Body of pancreas (tissue), 4 donors: ENCODE measurements at regions not wholly inside any gene's neighbourhood (a gene's known extent, or its start where the extent isn't known, plus 50 kb on each side); places are given as distances from the start of the nearest gene placed in this dataset.
A peak's percentile ranks its signal among the peaks of the same experiment; 100 is the strongest.

Experiments used
- ATAC-seq: fragments of 150-250 bp; one replicate; pipeline ENCODE4 v1.9.1; 2016
- DNase-seq, 4 donors: peaks; one replicate each; pipeline ENCODE4 v3.0.0-alpha.2; 2019
- H3K27ac ChIP-seq, 4 donors: fragments of 200-600 bp; sonication (generic); 1 replicate in 3 of 4; 2 replicates in 1 of 4; pipeline versions ENCODE4 v1.5.1 to v1.6.1; 2016 to 2019; ENCODE audit warnings: mild to moderate bottlenecking in 1 of 4, mixed read lengths in 1 of 4, moderate library complexity in 1 of 4
- H3K27me3 ChIP-seq, 2 donors: fragments of 200-600 bp; sonication (generic); one replicate each; pipeline ENCODE4 v1.6.0; 2016; ENCODE audit warnings: mild to moderate bottlenecking in 1 of 2
- H3K36me3 ChIP-seq, 2 donors: fragments of 200-600 bp; sonication (generic); replicated peaks in 1 of 2; 2 replicates each; pipeline ENCODE4 v1.5.1; 2016; ENCODE audit warnings: low read depth in 2 of 2; ENCODE audit not compliant: insufficient read depth in 1 of 2
- H3K4me1 ChIP-seq: fragments of 200-600 bp; sonication (generic); one replicate; pipeline ENCODE4 v1.6.0; 2016
- H3K4me3 ChIP-seq, 2 donors: fragments of 200-600 bp; sonication (generic); 1 replicate in 1 of 2; 2 replicates in 1 of 2; pipeline ENCODE4 v1.5.1; 2016 to 2019
- H3K9me3 ChIP-seq, 3 donors: fragments of 200-600 bp; sonication (generic); 1 replicate in 2 of 3; 2 replicates in 1 of 3; pipeline ENCODE4 v1.5.1; 2016
- CTCF ChIP-seq, 7 experiments: fragments of 450-650 bp in 4 of 7; fragments of 200-600 bp in 3 of 7; sonication (generic) in 3 of 7; IDR thresholded peaks; one replicate each; pipeline ENCODE4 v1.5.1; 2016 to 2019; ENCODE audit warnings: antibody characterized with exemption in 7 of 7
- POLR2A ChIP-seq, 3 donors: fragments of 450-650 bp; IDR thresholded peaks; one replicate each; pipeline ENCODE4 v1.6.1; 2016; ENCODE audit warnings: antibody characterized with exemption in 3 of 3, mild to moderate bottlenecking in 2 of 3
- WGBS, 2 donors: methylation state at CpG; one replicate each; pipeline ENCODE4 v1.1.5; 2017; 5-methylcytosine and 5-hydroxymethylcytosine counted together
- intact Hi-C: fragments of 100-400 bp; cut with DNase I; formaldehyde crosslinking; loops from one replicate; pipeline ENCODE4 v1.15.1; 2023

DNA sequence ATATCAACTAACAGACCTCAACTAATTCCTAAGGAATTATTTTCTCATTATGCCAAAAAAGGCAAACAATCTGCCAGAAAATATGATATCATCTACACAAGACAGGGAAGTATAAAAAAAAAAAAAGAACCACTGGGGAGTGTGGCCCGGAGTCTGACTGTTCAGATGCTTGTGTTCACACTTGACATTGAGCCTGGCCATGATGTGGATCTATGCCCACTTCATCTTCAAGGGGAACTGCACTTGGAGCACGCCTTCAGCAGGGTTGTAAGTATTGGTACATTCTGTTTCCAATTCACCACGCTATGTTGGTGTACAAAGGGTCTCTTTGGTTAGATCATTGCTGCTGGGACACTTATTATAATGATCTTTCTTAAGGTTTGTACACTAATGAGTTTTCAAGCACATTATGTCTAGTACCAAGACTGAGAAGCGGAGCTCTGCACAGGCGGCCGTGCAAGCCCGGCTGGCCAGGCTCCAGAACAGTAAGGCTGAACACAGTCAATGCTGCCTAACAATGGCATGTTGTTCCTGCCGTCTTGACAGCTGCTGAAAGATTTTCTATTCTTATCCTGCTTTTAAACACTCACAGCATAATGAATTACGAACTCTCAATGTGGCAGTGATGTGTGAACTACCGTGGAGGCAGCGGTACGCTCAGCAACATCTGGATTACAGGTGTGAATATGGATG is 788.4 kb upstream of the SOX11 start:
- H3K4me3 ChIP-seq = no peak overlapping the region
- no peaks in the 10 kb centered on the region for H3K9me3 ChIP-seq
- H3K4me1 ChIP-seq = no peaks in the 10 kb centered on the region
- no peaks in the 10 kb centered on the region for H3K36me3 ChIP-seq
- no peaks in the 10 kb centered on the region for H3K27me3 ChIP-seq
- ATAC-seq = no peak
- peak in 1 of 4 donors; percentile 20 for DNase-seq
- 22 to 25% methylated on average over 12 of the region's 12 CpGs for WGBS, 2 donors
- TF ChIP-seq POLR2A (IDR thresholded peaks at IDR 0.05) (no peak), CTCF (IDR thresholded peaks at IDR 0.05) (no peak)
- intact Hi-C loops = no loop called here
- no peak overlapping the region for H3K27ac ChIP-seq

DNA sequence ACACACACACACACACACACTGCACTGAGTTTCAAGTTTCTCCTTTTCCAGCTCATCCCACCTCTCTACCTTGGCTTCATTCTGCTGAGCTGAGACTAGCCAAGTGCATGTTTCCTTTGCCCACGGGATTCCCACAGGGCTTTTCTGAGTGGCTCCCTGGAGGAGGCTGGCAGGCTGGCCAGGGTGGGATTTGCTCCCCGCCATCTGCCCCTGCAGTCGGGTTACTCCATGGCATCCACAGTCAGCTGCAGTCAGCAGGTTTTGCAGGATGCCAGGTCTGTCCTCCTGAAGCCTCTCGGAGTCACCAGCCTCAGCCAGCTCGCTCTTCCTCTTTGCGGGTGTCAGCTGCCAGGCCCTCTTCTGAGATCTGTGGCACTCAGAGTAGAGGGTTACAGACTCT is 783.7 kb upstream of the SOX11 start:
- intact Hi-C loops = no loop called here
- no peak for TF ChIP-seq CTCF (IDR thresholded peaks at IDR 0.05)
- no peak for TF ChIP-seq POLR2A (IDR thresholded peaks at IDR 0.05)
- DNase-seq = no peak
- 65 to 66% methylated on average over 5 to 6 of the region's 6 CpGs for WGBS, 2 donors
- no peaks in the 10 kb centered on the region for H3K9me3 ChIP-seq
- H3K27ac ChIP-seq = no peak overlapping the region
- H3K4me1 ChIP-seq = no peaks in the 10 kb centered on the region
- H3K36me3 ChIP-seq = no peaks in the 10 kb centered on the region
- H3K27me3 ChIP-seq = no peaks in the 10 kb centered on the region
- ATAC-seq = no peak
- no peak overlapping the region for H3K4me3 ChIP-seq

DNA sequence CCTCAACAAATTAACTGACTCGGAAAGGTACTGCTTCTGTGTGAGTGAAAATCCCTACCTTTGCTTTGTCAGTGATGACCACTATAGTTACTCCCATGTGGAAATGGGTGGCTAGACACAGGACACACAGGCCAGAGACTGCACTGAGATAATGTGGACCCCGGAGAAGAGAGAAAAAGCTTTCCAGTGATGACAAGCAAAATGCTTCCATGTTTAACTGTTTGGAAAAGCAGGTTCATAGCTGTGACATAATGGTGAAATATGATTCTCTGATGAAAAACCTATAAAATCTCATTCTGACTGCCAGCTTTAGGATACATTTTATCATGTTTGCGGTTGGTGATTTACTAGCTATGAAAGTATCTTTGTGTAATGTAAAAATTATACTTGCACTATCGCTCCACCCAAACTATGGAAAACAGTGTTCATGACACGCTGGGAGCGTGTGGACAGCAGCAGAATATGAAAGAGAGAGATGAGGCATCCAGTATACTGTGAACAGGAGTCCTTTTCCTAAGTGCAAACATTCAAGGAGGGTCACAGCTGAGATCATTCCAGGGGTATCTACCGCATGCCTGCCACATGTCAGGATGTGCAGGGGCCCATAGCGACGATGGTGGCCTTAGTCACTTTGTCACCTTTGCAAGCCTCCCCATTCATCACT is 782.7 kb upstream of the SOX11 start:
- no peaks in the 10 kb centered on the region for H3K36me3 ChIP-seq
- H3K9me3 ChIP-seq = no peaks in the 10 kb centered on the region
- DNase-seq (no peak), ATAC-seq (no peak)
- H3K27me3 ChIP-seq = no peaks in the 10 kb centered on the region
- intact Hi-C loops = no loop called here
- H3K4me1 ChIP-seq = no peaks in the 10 kb centered on the region
- no peak overlapping the region for H3K4me3 ChIP-seq
- no peak overlapping the region for H3K27ac ChIP-seq
- TF ChIP-seq CTCF (IDR thresholded peaks at IDR 0.05) = no peak
- TF ChIP-seq POLR2A (IDR thresholded peaks at IDR 0.05) = no peak
- 54 to 60% methylated on average over 9 of the region's 9 CpGs for WGBS, 2 donors

DNA sequence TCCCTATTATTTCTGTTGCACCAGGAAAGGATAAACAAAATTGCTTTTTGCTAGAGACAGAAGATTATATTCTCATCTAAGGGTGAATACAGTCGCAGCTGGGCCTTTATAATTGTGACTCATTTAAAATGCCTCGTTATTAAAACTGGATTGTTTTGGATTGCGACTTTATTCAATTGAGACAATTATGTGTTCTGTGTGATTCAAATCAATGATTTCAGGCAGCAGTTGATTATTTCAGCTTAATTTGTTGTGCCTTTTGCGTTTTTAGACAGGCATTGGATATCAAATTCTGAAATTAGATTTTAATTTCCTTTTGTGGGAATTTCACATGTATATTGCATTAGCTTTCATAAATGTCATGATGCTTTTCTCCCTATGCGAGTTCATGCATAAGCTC is 778.1 kb upstream of the SOX11 start:
- TF ChIP-seq CTCF (IDR thresholded peaks at IDR 0.05) (no peak), POLR2A (IDR thresholded peaks at IDR 0.05) (no peak)
- H3K9me3 ChIP-seq = no peaks in the 10 kb centered on the region
- H3K27ac ChIP-seq = no peak overlapping the region
- 65 to 71% methylated on average over 5 of the region's 5 CpGs for WGBS, 2 donors
- no peaks in the 10 kb centered on the region for H3K4me1 ChIP-seq
- H3K27me3 ChIP-seq = no peaks in the 10 kb centered on the region
- no peaks in the 10 kb centered on the region for H3K36me3 ChIP-seq
- intact Hi-C loops = no loop called here
- DNase-seq (no peak), ATAC-seq (no peak)
- no peak overlapping the region for H3K4me3 ChIP-seq

DNA sequence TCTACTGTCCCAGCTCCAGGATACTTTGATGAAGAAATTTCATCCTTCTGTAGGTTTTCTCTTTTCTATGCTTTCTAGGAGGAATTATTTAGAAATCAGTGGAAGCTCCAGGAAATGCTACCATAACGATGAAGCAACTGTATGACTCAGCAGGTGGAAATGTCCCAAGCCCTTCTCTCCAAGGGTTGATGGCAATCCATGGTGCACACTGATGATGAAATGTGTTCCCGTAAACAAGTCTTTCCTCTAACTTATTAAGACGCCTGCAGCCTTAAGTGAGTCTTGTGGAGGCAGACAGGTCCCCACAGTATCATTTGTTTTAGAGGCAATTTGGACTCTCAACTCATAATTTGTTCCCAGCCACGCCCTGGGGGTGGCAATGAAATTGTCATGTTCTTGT is 777.6 kb upstream of the SOX11 start:
- Histone ChIP-seq H3K9me3 (no peaks in the 10 kb centered on the region), H3K36me3 (no peaks in the 10 kb centered on the region), H3K27ac (no peak overlapping the region), H3K27me3 (no peaks in the 10 kb centered on the region), H3K4me1 (no peaks in the 10 kb centered on the region), H3K4me3 (no peak overlapping the region)
- WGBS, 2 donors = 51 to 55% methylated on average over 4 of the region's 4 CpGs
- ATAC-seq (no peak), DNase-seq (peak in 1 of 4 donors; percentile 7)
- no peak for TF ChIP-seq POLR2A (IDR thresholded peaks at IDR 0.05)
- no peak for TF ChIP-seq CTCF (IDR thresholded peaks at IDR 0.05)
- intact Hi-C loops = no loop called here
